ENCODE measurements at regions not wholly inside any gene's neighbourhood (a gene's known extent, or its start where the extent isn't known, plus 50 kb on each side); places are given as distances from the start of the nearest gene placed in this dataset.

DNA sequence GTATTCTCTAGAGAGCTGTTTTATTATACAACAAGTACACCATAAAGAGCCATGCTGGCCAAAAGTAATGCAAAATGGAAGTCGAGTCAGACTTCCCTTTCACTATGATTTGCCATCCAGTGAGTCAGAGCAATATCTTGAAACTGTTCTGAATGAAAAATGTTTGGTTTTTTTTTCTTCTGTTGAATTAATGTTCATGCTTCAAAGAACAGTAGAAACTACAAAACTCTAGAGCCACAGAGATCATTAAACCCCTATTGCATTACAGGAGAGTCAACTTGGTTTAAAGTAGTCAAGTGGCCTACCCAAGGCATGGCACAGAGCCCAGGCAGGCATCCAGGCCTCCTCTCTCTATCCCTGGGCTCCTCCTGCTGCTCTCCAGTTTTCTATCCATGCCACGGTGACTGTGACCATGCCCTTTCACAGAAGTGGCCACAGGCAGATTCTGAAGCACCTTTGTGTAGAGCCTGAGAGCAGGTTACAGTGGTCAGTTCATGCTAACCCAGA, 358.9 kb downstream of the DEPDC1B start:
- TF ChIP-seq, protein P1, sequence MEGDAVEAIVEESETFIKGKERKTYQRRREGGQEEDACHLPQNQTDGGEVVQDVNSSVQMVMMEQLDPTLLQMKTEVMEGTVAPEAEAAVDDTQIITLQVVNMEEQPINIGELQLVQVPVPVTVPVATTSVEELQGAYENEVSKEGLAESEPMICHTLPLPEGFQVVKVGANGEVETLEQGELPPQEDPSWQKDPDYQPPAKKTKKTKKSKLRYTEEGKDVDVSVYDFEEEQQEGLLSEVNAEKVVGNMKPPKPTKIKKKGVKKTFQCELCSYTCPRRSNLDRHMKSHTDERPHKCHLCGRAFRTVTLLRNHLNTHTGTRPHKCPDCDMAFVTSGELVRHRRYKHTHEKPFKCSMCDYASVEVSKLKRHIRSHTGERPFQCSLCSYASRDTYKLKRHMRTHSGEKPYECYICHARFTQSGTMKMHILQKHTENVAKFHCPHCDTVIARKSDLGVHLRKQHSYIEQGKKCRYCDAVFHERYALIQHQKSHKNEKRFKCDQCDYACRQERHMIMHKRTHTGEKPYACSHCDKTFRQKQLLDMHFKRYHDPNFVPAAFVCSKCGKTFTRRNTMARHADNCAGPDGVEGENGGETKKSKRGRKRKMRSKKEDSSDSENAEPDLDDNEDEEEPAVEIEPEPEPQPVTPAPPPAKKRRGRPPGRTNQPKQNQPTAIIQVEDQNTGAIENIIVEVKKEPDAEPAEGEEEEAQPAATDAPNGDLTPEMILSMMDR (IDR thresholded peaks at IDR 0.05; ENCODE audit: borderline replicate concordance, insufficient read depth, low read depth, low read length) = no peak
- no peak overlapping the region for H3K4me3 ChIP-seq (ENCODE audit: low read depth, low read length)

DNA sequence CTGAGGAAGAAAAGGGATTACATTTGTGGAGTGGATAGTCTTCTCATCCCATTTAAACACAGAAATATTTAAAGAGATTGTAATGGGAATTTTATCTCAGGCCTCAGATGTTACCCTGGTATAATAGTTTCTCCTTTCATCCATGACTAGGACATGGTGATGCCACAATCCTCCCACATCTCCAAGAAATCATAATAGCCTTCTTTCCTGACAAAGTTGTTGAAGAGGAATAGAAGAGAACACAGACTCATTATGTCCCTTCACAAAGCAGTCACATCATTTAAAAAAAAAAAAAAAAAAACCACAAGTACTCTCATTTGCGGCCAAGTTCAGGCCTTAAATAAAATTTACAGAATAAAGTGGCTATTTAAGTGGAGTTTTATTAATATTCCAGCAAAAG, 359.6 kb downstream of the DEPDC1B start:
- TF ChIP-seq, protein P1 (IDR thresholded peaks at IDR 0.05; ENCODE audit: borderline replicate concordance, insufficient read depth, low read depth, low read length) = no peak
- no peak overlapping the region for H3K4me3 ChIP-seq (ENCODE audit: low read depth, low read length)

DNA sequence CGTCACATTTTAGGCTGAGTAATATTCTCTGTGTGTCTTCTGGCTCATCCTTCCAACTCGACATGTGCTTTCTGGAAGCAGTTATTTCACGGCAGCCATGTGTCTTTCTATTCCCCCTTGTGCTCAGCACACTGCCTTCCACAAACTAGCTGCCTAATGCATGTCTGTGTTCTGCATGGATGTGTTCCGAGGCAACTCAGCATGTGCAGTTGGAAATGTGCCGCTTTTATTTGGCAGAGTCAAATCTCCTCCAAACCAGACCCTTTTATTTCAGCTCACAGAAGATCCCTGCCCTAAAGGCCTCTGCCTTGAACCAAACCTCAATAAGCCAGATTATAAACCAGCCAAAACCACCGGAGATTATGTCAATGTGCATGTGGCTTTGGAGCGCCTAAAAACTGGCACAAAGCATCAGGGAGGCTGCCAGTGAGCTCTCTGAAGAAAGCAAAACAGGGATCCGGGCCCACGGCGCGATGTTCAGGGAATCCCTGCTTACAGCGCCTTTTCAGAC, 360.2 kb downstream of the DEPDC1B start:
- TF ChIP-seq, protein P1 (IDR thresholded peaks at IDR 0.05; ENCODE audit: borderline replicate concordance, insufficient read depth, low read depth, low read length) = no peak

DNA sequence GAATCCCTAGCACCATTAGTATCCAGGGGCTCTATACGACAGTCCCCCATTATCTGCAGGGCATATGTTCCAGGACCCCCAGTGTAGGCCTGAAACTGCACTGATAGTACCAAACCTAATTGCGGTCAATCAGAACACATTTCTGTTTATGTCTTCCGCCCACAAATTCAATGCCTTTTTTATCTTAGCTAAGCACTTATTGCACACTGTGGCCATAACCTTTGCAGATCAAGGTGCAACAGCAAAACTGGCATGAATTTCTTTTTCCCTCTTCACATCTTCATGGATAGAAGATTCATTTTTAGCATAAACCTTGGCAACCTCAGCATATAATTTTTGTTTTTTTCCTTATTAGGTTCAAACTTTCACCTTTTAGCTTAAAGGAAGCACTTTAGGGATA, 361.1 kb downstream of the DEPDC1B start:
- TF ChIP-seq, protein P1 (IDR thresholded peaks at IDR 0.05; ENCODE audit: borderline replicate concordance, insufficient read depth, low read depth, low read length) = no peak
- no peak overlapping the region for H3K4me3 ChIP-seq (ENCODE audit: low read depth, low read length)

More for the DNA sequence above, 360.2 kb downstream of the DEPDC1B start:
- H3K4me3 ChIP-seq (ENCODE audit: low read depth, low read length) = no peak overlapping the region

DNA sequence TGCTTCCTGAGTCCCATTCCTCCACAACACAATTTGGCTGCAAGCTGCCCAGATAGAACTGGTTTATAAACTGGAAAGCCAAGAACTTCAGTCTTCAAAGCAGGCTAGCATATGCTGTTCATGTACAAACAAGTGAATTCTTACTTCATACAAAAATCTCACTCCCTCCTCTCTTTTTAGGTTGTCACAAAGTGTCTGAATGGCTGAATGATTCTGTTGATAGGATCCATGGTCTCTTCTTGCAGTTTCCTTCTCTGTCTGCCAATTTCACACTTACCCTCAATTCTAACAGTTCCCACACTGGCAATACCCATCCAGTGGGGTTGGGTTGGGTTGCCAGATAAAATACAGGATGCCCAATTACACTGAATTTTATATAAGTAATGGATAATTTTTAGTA, 363.5 kb downstream of the DEPDC1B start:
- H3K4me3 ChIP-seq (ENCODE audit: low read depth, low read length) = no peak overlapping the region
- TF ChIP-seq, protein P1 (IDR thresholded peaks at IDR 0.05; ENCODE audit: borderline replicate concordance, insufficient read depth, low read depth, low read length) = no peak

DNA sequence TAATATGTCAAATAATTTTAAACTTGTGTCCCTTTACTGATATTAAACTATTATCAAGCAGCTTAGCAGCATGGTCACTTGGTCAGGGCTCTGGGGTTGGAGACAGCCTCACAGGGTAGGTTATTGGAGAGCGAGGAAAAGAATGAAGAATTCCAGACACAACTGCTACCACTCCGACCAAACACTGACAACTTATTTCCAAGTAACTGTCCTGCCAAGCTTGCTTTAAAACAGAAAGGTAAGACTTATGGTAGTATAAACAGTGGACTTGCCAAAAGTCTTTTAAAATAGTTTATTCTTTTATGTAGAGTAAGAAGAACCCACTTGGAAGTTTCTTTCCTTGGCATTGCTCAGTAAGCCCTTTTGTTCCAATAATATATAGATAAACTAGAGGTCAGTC, 364.1 kb downstream of the DEPDC1B start:
- H3K4me3 ChIP-seq (ENCODE audit: low read depth, low read length) = no peak overlapping the region
- TF ChIP-seq, protein P1 (IDR thresholded peaks at IDR 0.05; ENCODE audit: borderline replicate concordance, insufficient read depth, low read depth, low read length) = no peak

DNA sequence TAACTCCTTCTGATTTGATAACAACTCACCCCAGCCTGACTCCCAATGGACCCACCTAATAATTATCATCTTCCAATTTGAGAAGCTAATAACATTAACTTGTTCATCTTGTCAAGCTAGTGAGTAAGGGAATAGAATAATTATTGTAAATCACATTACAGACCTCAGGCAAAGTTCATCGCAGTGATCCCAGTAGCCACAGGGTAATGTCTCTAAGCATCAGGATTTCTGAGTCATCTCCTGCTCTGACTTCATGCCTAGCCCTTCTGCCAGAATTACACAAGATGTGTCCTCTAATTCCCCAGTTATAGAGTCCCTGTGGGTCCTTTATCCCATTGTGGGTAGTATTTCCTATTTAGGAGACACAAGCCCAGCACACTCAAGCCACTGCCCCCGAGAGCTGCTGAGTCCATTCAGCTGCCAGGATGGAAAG, 365.7 kb downstream of the DEPDC1B start:
- H3K4me3 ChIP-seq (ENCODE audit: low read depth, low read length) = no peak overlapping the region
- TF ChIP-seq, protein P1 (IDR thresholded peaks at IDR 0.05; ENCODE audit: borderline replicate concordance, insufficient read depth, low read depth, low read length) = no peak

Data from GM12875 (cell line).